ENCODE measurements at regions not wholly inside any gene's neighbourhood (a gene's known extent, or its start where the extent isn't known, plus 50 kb on each side); places are given as distances from the start of the nearest gene placed in this dataset.

GRCh38 chr10:65847436-65848230 lies 1078.2 kb upstream of the LRRTM3 start:
- no peak for DNase-seq (ENCODE audit: extremely low read depth in 1 of 2, low read depth in 1 of 2)

- DNase-seq (ENCODE audit: extremely low read depth in 1 of 2, low read depth in 1 of 2): no peak
These were observed 1067.0 kb upstream of the LRRTM3 start for GRCh38 chr10:65858841-65859240.

GRCh38 chr10:65861249-65861648 lies 1064.6 kb upstream of the LRRTM3 start:
- DNase-seq (ENCODE audit: extremely low read depth in 1 of 2, low read depth in 1 of 2): no peak

Data from activated CD8-positive, alpha-beta memory T cell treated with anti-CD3 and anti-CD28 coated beads for 1 hour (primary cell).